Coronary artery (tissue), 2 donors: ENCODE measurements at regions not wholly inside any gene's neighbourhood (a gene's known extent, or its start where the extent isn't known, plus 50 kb on each side); places are given as distances from the start of the nearest gene placed in this dataset.

Source experiments
- DNase-seq: peaks from one replicate; pipeline ENCODE4 v3.0.0-alpha.2; 2017; ENCODE audit warnings: low spot score
- H3K27ac ChIP-seq, 2 donors: fragments of 200-600 bp; sonication (generic); one replicate each; pipeline ENCODE4 v1.5.1; 2016 to 2019
- H3K4me3 ChIP-seq: fragments of 200-600 bp; sonication (generic); 2 replicates; pipeline ENCODE4 v1.5.1; 2016; ENCODE audit warnings: mild to moderate bottlenecking, moderate library complexity
- TF ChIP-seq, protein P1 (sequence below): fragments of 200-600 bp; sonication (generic); IDR thresholded peaks from one replicate; pipeline ENCODE4 v1.5.1; 2019; ENCODE audit warnings: antibody characterized with exemption

DNA sequence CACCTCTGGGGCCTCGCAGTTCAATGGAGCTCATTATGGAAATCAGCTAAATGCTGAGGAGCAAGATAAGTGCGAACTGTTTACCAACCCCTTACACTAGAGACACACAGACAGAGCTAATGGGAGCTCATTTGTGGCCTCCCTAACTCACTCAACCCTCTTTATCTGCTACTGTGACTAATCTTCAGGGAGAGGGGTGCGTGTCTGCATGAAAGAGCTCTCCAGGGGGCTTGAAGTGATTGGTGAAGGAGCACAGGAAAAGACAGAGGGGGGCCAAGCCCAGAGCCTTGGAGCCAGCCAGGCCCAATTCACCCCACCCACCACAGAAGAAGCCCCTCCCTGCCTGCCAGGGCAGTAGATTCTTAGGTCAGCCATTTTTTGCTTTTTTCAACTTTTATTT is 466.8 kb upstream of the BRINP1 start:
- DNase-seq: no peak
- TF ChIP-seq, protein P1, sequence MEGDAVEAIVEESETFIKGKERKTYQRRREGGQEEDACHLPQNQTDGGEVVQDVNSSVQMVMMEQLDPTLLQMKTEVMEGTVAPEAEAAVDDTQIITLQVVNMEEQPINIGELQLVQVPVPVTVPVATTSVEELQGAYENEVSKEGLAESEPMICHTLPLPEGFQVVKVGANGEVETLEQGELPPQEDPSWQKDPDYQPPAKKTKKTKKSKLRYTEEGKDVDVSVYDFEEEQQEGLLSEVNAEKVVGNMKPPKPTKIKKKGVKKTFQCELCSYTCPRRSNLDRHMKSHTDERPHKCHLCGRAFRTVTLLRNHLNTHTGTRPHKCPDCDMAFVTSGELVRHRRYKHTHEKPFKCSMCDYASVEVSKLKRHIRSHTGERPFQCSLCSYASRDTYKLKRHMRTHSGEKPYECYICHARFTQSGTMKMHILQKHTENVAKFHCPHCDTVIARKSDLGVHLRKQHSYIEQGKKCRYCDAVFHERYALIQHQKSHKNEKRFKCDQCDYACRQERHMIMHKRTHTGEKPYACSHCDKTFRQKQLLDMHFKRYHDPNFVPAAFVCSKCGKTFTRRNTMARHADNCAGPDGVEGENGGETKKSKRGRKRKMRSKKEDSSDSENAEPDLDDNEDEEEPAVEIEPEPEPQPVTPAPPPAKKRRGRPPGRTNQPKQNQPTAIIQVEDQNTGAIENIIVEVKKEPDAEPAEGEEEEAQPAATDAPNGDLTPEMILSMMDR: no peak
- H3K27ac ChIP-seq: no peak overlapping the region
- H3K4me3 ChIP-seq: no peak overlapping the region

DNA sequence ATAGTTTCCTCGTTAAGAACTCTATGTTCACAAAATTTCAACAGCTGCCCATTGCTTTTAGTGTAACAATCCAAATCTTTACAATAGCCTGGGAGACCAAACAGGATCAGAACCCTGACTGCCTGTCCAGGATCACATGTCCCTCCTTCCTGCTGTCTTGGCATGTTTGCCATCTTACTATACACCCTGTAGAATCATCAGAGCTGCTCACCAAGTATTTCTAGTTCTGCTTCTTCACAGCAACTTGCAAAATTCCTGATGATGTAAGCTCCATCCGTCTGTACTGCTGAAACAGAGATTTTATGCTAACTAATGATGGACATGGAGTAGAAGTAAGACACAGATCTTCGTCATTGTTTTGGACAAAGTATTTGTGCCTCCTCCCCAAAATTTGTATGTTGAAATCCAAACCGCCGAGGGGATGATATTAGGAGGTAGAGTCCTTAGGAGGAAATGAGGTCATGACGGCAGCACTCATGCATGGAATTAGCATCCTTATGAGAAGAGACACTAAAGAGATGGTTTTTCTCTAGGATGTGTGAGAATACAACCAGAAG is 464.9 kb upstream of the BRINP1 start:
- no peak for DNase-seq
- TF ChIP-seq, protein P1: no peak
- H3K27ac ChIP-seq: no peak overlapping the region
- H3K4me3 ChIP-seq: no peak overlapping the region

DNA sequence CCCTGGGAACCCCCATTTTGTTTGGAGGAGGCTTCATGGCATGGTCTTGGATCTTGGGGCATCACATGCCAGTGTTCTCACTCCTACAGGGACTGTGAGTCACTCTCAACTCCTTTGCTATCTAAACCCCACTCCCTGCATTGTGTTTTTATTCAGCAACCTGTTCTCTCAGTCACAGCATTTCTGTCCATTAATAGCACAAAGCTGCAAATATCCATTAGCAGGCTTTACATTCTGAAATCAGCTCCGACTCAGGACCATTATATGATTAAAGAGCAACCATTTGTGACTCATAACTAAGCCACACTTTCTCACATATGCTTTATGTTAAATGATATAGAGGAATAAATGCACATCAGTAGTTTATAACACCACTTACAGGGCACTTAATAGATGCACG is 462.1 kb upstream of the BRINP1 start:
- TF ChIP-seq, protein P1: no peak
- no peak for DNase-seq

DNA sequence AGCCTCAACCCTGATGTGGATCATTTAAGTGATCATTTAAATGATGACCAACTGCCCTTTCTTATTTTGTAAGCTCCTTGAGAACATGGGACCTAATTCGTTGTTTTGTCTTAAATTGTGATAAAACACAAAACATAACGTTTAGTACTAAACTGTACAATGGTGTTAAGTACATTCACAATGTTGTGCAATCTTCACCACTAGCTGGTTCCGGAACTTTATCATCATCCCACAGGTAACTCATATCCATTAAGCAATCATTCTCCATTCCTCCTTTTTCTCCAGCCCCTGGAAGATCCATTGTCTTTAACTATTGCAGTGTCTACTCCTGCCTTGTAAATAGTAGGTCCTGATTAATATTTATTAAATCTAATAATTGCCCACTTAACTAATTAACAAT is 460.5 kb upstream of the BRINP1 start:
- no peak overlapping the region for H3K4me3 ChIP-seq
- TF ChIP-seq, protein P1: no peak
- no peak for DNase-seq
- H3K27ac ChIP-seq: no peak overlapping the region

More for the DNA sequence above, 462.1 kb upstream of the BRINP1 start:
- Histone ChIP-seq H3K4me3 (no peak overlapping the region), H3K27ac (no peak overlapping the region)

DNA sequence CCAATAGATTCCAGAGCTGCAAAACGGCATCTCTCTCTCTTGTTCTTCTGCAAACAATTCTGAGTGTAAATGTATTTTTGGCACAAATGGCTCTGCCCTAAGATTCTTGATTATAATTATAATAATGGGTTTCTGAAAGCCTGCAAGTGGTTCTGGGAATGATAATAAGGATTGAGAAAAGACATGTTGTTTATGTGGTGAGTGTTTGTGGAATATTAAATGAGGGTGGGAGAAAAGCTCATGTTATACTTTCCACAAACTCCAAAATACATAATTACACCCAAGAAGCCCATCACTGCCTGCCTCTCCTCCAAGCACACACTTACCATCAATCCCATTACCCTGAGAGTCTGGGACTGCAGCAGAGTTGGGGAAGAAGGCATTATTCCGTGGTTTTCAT is 460.0 kb upstream of the BRINP1 start:
- TF ChIP-seq, protein P1: no peak
- Histone ChIP-seq H3K4me3 (no peak overlapping the region), H3K27ac (no peak overlapping the region)
- no peak for DNase-seq

DNA sequence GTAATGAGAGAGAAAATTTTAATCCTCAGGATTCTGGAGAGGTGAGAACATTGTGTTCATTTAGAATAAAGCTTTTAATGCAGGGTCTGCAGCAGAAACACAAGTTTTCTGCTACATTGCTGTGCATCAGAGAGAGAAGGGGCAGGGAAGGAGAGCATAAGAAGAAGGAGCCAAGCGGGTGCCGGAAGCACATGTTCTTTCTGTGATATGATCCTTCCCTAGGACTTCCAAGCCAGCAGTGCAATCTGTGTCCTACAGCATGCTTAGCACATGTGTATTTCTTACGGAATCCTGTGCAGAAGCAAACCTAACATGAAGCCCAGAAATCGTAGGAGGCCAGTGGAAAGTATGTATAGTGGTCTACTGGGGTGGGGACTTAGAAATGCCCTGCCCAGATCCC is 458.3 kb upstream of the BRINP1 start:
- TF ChIP-seq, protein P1: no peak
- Histone ChIP-seq H3K4me3 (no peak overlapping the region), H3K27ac (no peak overlapping the region)
- no peak for DNase-seq

DNA sequence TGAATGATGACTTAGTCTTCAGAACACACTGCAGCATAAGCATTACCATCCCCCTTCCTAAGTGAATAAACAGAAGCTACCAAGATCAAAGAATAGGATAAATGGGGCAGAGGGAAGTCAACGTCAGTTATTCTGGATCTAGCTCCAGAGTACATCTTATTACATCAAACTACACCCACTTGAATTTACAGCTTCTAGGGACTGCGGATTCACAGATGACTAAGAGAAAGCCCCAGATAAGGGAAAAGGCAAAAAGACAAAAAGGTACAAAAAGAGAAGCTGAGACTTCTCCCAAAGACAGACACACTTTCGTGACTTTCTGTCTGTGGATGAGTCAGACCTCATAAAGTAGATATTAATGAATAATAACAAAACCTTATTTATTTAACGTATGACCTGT is 457.9 kb upstream of the BRINP1 start:
- H3K4me3 ChIP-seq: no peak overlapping the region
- no peak overlapping the region for H3K27ac ChIP-seq
- no peak for DNase-seq
- TF ChIP-seq, protein P1: no peak
